CD14-positive monocyte (primary cell): ENCODE measurements at regions not wholly inside any gene's neighbourhood (a gene's known extent, or its start where the extent isn't known, plus 50 kb on each side); places are given as distances from the start of the nearest gene placed in this dataset.

Source experiments
- DNase-seq, 3 donors: peaks; one replicate each; pipeline ENCODE4 v3.0.0-alpha.2; 2011 to 2022
- H2AFZ ChIP-seq: 2 replicates; pipeline ENCODE4 v1.6.0; 2012; ENCODE audit warnings: mild to moderate bottlenecking, low read depth, low read length, inconsistent platforms; ENCODE audit not compliant: insufficient read depth, poor library complexity, severe bottlenecking
- H3K27ac ChIP-seq, 2 donors: 1 replicate in 1 of 2; 2 replicates in 1 of 2; pipeline ENCODE4 v1.5.1; 2012 to 2013; ENCODE audit warnings: low read length in 2 of 2, control low read depth in 1 of 2, inconsistent platforms in 1 of 2, low read depth in 1 of 2, mild to moderate bottlenecking in 1 of 2
- H3K27me3 ChIP-seq, 2 donors: one replicate each; pipeline versions ENCODE4 v1.6.0 to v1.6.1; 2011 to 2013; ENCODE audit warnings: low read length in 2 of 2; ENCODE audit not compliant: control insufficient read depth in 2 of 2, insufficient read depth in 2 of 2
- H3K36me3 ChIP-seq, 2 donors: replicated peaks in 1 of 2; 1 replicate in 1 of 2; 2 replicates in 1 of 2; pipeline versions ENCODE4 v1.5.1 to v1.6.1; 2012 to 2013; ENCODE audit warnings: low read length in 2 of 2, control low read depth in 1 of 2, inconsistent platforms in 1 of 2, mild to moderate bottlenecking in 1 of 2; ENCODE audit not compliant: insufficient read depth in 2 of 2, control insufficient read depth in 1 of 2
- H3K4me1 ChIP-seq, 2 donors: 1 replicate in 1 of 2; 2 replicates in 1 of 2; pipeline versions ENCODE4 v1.5.1 to v1.6.1; 2012 to 2013; ENCODE audit warnings: low read length in 2 of 2, control low read depth in 1 of 2, inconsistent platforms in 1 of 2, mild to moderate bottlenecking in 1 of 2, moderate library complexity in 1 of 2; ENCODE audit not compliant: insufficient read depth in 2 of 2, control insufficient read depth in 1 of 2
- H3K4me2 ChIP-seq: replicated peaks from 2 replicates; pipeline ENCODE3; 2012; ENCODE audit warnings: low read length, moderate library complexity, mild to moderate bottlenecking; ENCODE audit not compliant: poor library complexity, severe bottlenecking; ENCODE audit errors: extremely low read depth
- H3K4me3 ChIP-seq, 3 experiments: fragments of 200-600 bp in 1 of 3; sonication (generic) in 1 of 3; replicated peaks in 1 of 3; 1 replicate in 2 of 3; 2 replicates in 1 of 3; pipeline ENCODE4 v1.5.1; 2011 to 2013; ENCODE audit warnings: low read length in 3 of 3, mild to moderate bottlenecking in 3 of 3, control low read depth in 2 of 3, low read depth in 2 of 3, inconsistent platforms in 1 of 3, moderate library complexity in 1 of 3
- H3K79me2 ChIP-seq: 2 replicates; pipeline ENCODE4 v1.6.0; 2012; ENCODE audit warnings: mild to moderate bottlenecking, control low read depth, inconsistent platforms, low read length, moderate library complexity; ENCODE audit not compliant: insufficient read depth
- H3K9ac ChIP-seq: 2 replicates; pipeline ENCODE4 v1.6.0; 2017; ENCODE audit warnings: low read length, mild to moderate bottlenecking; ENCODE audit not compliant: insufficient read depth, poor library complexity, severe bottlenecking
- H3K9me3 ChIP-seq, 2 donors: replicated peaks in 1 of 2; 1 replicate in 1 of 2; 2 replicates in 1 of 2; pipeline versions ENCODE4 v1.5.1 to v1.6.1; 2012 to 2013; ENCODE audit warnings: low read length in 2 of 2, control low read depth in 1 of 2; ENCODE audit not compliant: control insufficient read depth in 1 of 2, insufficient read depth in 1 of 2
- H4K20me1 ChIP-seq: 2 replicates; pipeline ENCODE4 v1.6.0; 2012; ENCODE audit warnings: mild to moderate bottlenecking, low read length, control low read depth, moderate library complexity; ENCODE audit not compliant: insufficient read depth
- H3K27ac Mint-ChIP-seq, 7 donors: one replicate each; pipeline ENCODE4 v1.8.0; 2020; ENCODE audit warnings: mild to moderate bottlenecking in 7 of 7, mixed read lengths in 7 of 7, moderate library complexity in 6 of 7, inconsistent platforms in 2 of 7
- H3K27me3 Mint-ChIP-seq, 3 donors: one replicate each; pipeline ENCODE4 v1.8.0; 2021 to 2022; ENCODE audit warnings: low read depth in 3 of 3, mild to moderate bottlenecking in 3 of 3, mixed read lengths in 3 of 3, moderate library complexity in 3 of 3, inconsistent platforms in 1 of 3
- H3K36me3 Mint-ChIP-seq, 2 donors: one replicate each; pipeline ENCODE4 v1.8.0; 2020; ENCODE audit warnings: mixed read lengths in 2 of 2, inconsistent platforms in 1 of 2, mild to moderate bottlenecking in 1 of 2
- H3K4me1 Mint-ChIP-seq: one replicate; pipeline ENCODE4 v1.8.0; 2020; ENCODE audit warnings: mild to moderate bottlenecking, mixed read lengths
- H3K4me3 Mint-ChIP-seq, 2 donors: one replicate each; pipeline ENCODE4 v1.8.0; 2020; ENCODE audit warnings: mild to moderate bottlenecking in 2 of 2, mixed read lengths in 2 of 2, moderate library complexity in 1 of 2
- H3K9me3 Mint-ChIP-seq, 7 donors: one replicate each; pipeline ENCODE4 v1.8.0; 2020 to 2022; ENCODE audit warnings: mixed read lengths in 7 of 7, mild to moderate bottlenecking in 6 of 7, moderate library complexity in 6 of 7, inconsistent platforms in 2 of 7
- whole genome bisulfite sequencing: methylation state at CpG from one replicate; pipeline ENCODE4 v1.1.5; 2013; ENCODE audit warnings: missing lambda C conversion rate; ENCODE audit not compliant: insufficient coverage; 5-methylcytosine and 5-hydroxymethylcytosine counted together
- intact Hi-C, 2 donors: fragments of 100-400 bp; cut with micrococcal nuclease; formaldehyde crosslinking; loops; one replicate each; pipeline versions ENCODE4 v1.15.0 to v1.15.1; 2023
- TF ChIP-seq, protein P1 (sequence below): fragments of 200-600 bp; IDR thresholded peaks from one replicate; pipeline ENCODE4 v1.8.0; 2022; ENCODE audit warnings: antibody characterized with exemption, mild to moderate bottlenecking

DNA sequence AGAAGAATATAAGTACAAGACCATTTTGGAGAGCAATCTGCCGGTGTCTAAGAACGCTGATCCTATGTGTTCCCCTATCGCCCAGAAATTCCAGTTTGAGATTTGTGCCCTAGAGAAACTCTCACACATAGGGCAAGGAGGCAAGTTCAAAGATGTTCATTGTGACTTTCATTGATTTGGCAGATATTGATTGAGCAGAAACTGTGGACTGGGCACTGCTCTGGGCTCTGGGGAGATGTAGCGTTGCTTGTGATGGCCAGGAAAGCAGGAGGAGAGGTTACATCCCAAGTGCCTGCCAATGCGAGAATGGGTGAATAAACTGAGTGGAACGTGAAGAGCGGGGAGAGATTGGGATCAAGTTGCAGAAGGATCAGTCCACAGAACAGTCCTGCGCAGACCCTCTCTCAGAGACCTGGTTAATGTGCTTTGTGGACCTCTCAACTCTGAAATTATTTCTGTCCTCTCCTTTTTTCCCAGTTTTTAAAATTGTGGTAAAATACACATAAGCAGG lies 123.9 kb upstream of the PEG3 start:
- no peaks in the 10 kb centered on the region for H3K36me3 ChIP-seq
- no peak overlapping the region for H3K4me3 ChIP-seq
- Mint-ChIP-seq H3K36me3 (no peaks in the 10 kb centered on the region), H3K9me3 (peaks cover 28 to 93% (median 63%) of the 10 kb centered on the region in 7 donors), H3K4me1 (no peaks in the 10 kb centered on the region), H3K4me3 (no peak overlapping the region), H3K27ac (no peak overlapping the region), H3K27me3 (peaks cover 0 to 1% (median 0%) of the 10 kb centered on the region in 3 donors)
- H3K27me3 ChIP-seq: no peaks in the 10 kb centered on the region
- TF ChIP-seq, protein P1, sequence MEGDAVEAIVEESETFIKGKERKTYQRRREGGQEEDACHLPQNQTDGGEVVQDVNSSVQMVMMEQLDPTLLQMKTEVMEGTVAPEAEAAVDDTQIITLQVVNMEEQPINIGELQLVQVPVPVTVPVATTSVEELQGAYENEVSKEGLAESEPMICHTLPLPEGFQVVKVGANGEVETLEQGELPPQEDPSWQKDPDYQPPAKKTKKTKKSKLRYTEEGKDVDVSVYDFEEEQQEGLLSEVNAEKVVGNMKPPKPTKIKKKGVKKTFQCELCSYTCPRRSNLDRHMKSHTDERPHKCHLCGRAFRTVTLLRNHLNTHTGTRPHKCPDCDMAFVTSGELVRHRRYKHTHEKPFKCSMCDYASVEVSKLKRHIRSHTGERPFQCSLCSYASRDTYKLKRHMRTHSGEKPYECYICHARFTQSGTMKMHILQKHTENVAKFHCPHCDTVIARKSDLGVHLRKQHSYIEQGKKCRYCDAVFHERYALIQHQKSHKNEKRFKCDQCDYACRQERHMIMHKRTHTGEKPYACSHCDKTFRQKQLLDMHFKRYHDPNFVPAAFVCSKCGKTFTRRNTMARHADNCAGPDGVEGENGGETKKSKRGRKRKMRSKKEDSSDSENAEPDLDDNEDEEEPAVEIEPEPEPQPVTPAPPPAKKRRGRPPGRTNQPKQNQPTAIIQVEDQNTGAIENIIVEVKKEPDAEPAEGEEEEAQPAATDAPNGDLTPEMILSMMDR: no peak
- no peaks in the 10 kb centered on the region for H4K20me1 ChIP-seq
- H3K4me1 ChIP-seq: no peaks in the 10 kb centered on the region
- peaks cover 70 to 83% of the 10 kb centered on the region in 2 donors for H3K9me3 ChIP-seq
- H2AFZ ChIP-seq: no peak overlapping the region
- DNase-seq: no peak
- H3K9ac ChIP-seq: no peak overlapping the region
- intact Hi-C loops: no loop called here
- H3K79me2 ChIP-seq: no peaks in the 10 kb centered on the region
- no peak overlapping the region for H3K27ac ChIP-seq
- H3K4me2 ChIP-seq: no peak overlapping the region
- WGBS: 84% methylated on average over 5 of the region's 8 CpGs

DNA sequence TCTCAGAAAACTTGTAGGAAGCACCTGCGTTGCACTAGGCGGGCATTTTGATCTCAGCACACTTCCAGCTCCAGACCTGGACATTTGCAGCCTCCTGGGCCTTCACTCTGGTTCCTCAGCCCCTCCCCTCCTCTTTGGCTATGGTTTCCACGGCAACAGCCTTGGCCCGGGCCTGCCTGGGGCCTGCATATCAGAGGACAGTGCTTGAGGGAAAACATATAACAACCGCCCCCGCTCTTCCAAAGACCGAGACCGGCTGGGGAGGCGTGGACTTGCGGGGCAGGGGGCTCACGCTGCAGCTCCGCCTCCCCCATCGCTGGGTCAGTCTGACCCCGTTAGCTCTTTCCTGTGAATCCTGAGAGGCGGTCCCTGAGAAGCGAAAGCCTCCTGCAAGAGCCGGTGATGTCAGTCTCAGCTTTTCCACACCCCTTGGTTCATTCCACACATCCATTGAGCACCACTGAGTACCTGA lies 125.7 kb upstream of the PEG3 start:
- intact Hi-C loops: no loop called here
- no peak overlapping the region for H3K4me2 ChIP-seq
- no peak overlapping the region for H3K4me3 ChIP-seq
- no peak overlapping the region for H3K4me3 Mint-ChIP-seq
- TF ChIP-seq, protein P1: no peak
- peaks cover 31 to 93% (median 65%) of the 10 kb centered on the region in 7 donors for H3K9me3 Mint-ChIP-seq
- H3K27ac Mint-ChIP-seq: no peak overlapping the region
- no peak overlapping the region for H3K9ac ChIP-seq
- no peaks in the 10 kb centered on the region for H3K79me2 ChIP-seq
- H3K27ac ChIP-seq: no peak overlapping the region
- H2AFZ ChIP-seq: no peak overlapping the region
- H3K36me3 Mint-ChIP-seq: no peaks in the 10 kb centered on the region
- H4K20me1 ChIP-seq: no peaks in the 10 kb centered on the region
- H3K27me3 Mint-ChIP-seq: peaks cover 0 to 1% (median 0%) of the 10 kb centered on the region in 3 donors
- no peaks in the 10 kb centered on the region for H3K27me3 ChIP-seq
- WGBS: 21% methylated on average over 17 of the region's 17 CpGs
- DNase-seq: no peak
- H3K4me1 ChIP-seq: no peaks in the 10 kb centered on the region
- peaks cover 80 to 83% of the 10 kb centered on the region in 2 donors for H3K9me3 ChIP-seq
- no peaks in the 10 kb centered on the region for H3K36me3 ChIP-seq
- H3K4me1 Mint-ChIP-seq: no peaks in the 10 kb centered on the region
